ENCODE measurements at regions not wholly inside any gene's neighbourhood (a gene's known extent, or its start where the extent isn't known, plus 50 kb on each side); places are given as distances from the start of the nearest gene placed in this dataset.

GRCh38 chr12:98020376-98020775, 495.0 kb upstream of the TMPO start:
- no peak overlapping the region for H4K5ac ChIP-seq (ENCODE audit: insufficient read length, low read depth, low read length)
- H3K4me1 ChIP-seq (ENCODE audit: insufficient read depth, low read length) = no peaks in the 10 kb centered on the region
- H3K79me1 ChIP-seq (ENCODE audit: insufficient read depth, low read depth, low read length, poor library complexity, severe bottlenecking) = no peaks in the 10 kb centered on the region
- H3K23ac ChIP-seq (ENCODE audit: insufficient read length, low read depth, low read length) = no peak overlapping the region
- no peak overlapping the region for H3K56ac ChIP-seq (ENCODE audit: insufficient read length, low read depth, low read length)
- H3K4me2 ChIP-seq (ENCODE audit: insufficient read depth, insufficient read length, low read length) = no peak overlapping the region
- no peak overlapping the region for H4K91ac ChIP-seq (ENCODE audit: insufficient read length, low read depth, low read length)
- no peak overlapping the region for H2BK5ac ChIP-seq (ENCODE audit: insufficient read length, low read length)
- no peak overlapping the region for H3T11ph ChIP-seq (ENCODE audit: low read length)
- H2AFZ ChIP-seq (ENCODE audit: low read length) = no peak overlapping the region
- no peak overlapping the region for H2BK15ac ChIP-seq (ENCODE audit: low read depth, low read length)
- no peaks in the 10 kb centered on the region for H3K27me3 Mint-ChIP-seq (ENCODE audit: low read depth)
- H3K27me3 ChIP-seq (ENCODE audit: insufficient read depth, low read length) = no peaks in the 10 kb centered on the region
- H2BK12ac ChIP-seq (ENCODE audit: insufficient read length, low read depth, low read length) = no peak overlapping the region
- H3K36me3 Mint-ChIP-seq (ENCODE audit: insufficient read depth in 1 of 3, low read depth in 3 of 3) = no peaks in the 10 kb centered on the region
- H3K27ac Mint-ChIP-seq = no peak overlapping the region
- H3K4ac ChIP-seq (ENCODE audit: low read depth, low read length) = no peak overlapping the region
- TF ChIP-seq CTCF (conservative IDR thresholded peaks at IDR 0.05) = no peak
- H3K4me1 Mint-ChIP-seq = no peaks in the 10 kb centered on the region
- no peak overlapping the region for H2AK5ac ChIP-seq (ENCODE audit: insufficient read length, low read length)
- H2BK20ac ChIP-seq (ENCODE audit: low read depth, low read length, poor library complexity, severe bottlenecking) = no peak overlapping the region
- H4K8ac ChIP-seq (replicated peaks; ENCODE audit: insufficient read length, low read depth, low read length) = no peak overlapping the region
- no peak overlapping the region for H3K14ac ChIP-seq (ENCODE audit: insufficient read depth, low read length)
- H3K9ac ChIP-seq (ENCODE audit: extremely low read depth, insufficient read length, low read length) = no peak overlapping the region
- H2BK120ac ChIP-seq (ENCODE audit: low read depth, low read length, poor library complexity, severe bottlenecking) = no peak overlapping the region
- no peak overlapping the region for H3K18ac ChIP-seq (ENCODE audit: insufficient read length, low read depth, low read length)
- no peaks in the 10 kb centered on the region for H3K9me3 Mint-ChIP-seq
- no peaks in the 10 kb centered on the region for H3K23me2 ChIP-seq (ENCODE audit: insufficient read length, low read depth, low read length, poor library complexity, severe bottlenecking)
- H3K79me2 ChIP-seq (ENCODE audit: insufficient read depth, low read length) = no peaks in the 10 kb centered on the region
- no peak overlapping the region for H3K4me3 Mint-ChIP-seq
- H3K27ac ChIP-seq (ENCODE audit: insufficient read length, low read depth, low read length) = no peak overlapping the region
- no peaks in the 10 kb centered on the region for H4K20me1 ChIP-seq (ENCODE audit: control insufficient read depth, insufficient read depth, insufficient read length)
- no peaks in the 10 kb centered on the region for H3K9me3 ChIP-seq (ENCODE audit: control insufficient read depth, low read depth, low read length)
- no peak for DNase-seq

Measured in H9 (cell line).